Testis (tissue), 2 donors: ENCODE measurements at regions not wholly inside any gene's neighbourhood (a gene's known extent, or its start where the extent isn't known, plus 50 kb on each side); places are given as distances from the start of the nearest gene placed in this dataset.

ENCODE experiments used
- DNase-seq: peaks from one replicate; pipeline ENCODE4 v3.0.0-alpha.2; 2019
- H3K27ac ChIP-seq, 2 donors: fragments of 200-600 bp; sonication (generic); one replicate each; pipeline ENCODE4 v1.5.1; 2019
- H3K27me3 ChIP-seq: fragments of 200-600 bp; sonication (generic); one replicate; pipeline ENCODE4 v1.5.1; 2019
- H3K36me3 ChIP-seq: fragments of 200-600 bp; sonication (generic); one replicate; pipeline ENCODE4 v1.5.1; 2017; ENCODE audit warnings: low read depth; ENCODE audit errors: missing control alignments
- H3K4me1 ChIP-seq: fragments of 200-600 bp; sonication (generic); one replicate; pipeline ENCODE4 v1.5.1; 2019
- H3K4me3 ChIP-seq, 2 donors: fragments of 200-600 bp; sonication (generic); one replicate each; pipeline ENCODE4 v1.5.1; 2017 to 2019
- H3K9me3 ChIP-seq: fragments of 200-600 bp; sonication (generic); one replicate; pipeline ENCODE4 v1.5.1; 2017
- POLR2A ChIP-seq: fragments of 450-650 bp; IDR thresholded peaks from one replicate; pipeline ENCODE4 v1.6.1; 2017; ENCODE audit warnings: antibody characterized with exemption, mild to moderate bottlenecking, moderate library complexity
- WGBS, 2 donors: methylation state at CpG; one replicate each; pipeline ENCODE4 v1.1.5; 2018; 5-methylcytosine and 5-hydroxymethylcytosine counted together
- intact Hi-C: fragments of 100-400 bp; cut with DNase I; formaldehyde crosslinking; loops from one replicate; pipeline ENCODE4 v1.15.1; 2023; ENCODE audit warnings: low total_unique reads
- TF ChIP-seq, protein P1 (sequence below), 3 experiments: fragments of 450-650 bp in 2 of 3; fragments of 200-600 bp in 1 of 3; sonication (generic) in 1 of 3; IDR thresholded peaks; one replicate each; pipeline ENCODE4 v1.5.1; 2016 to 2019; ENCODE audit warnings: antibody characterized with exemption in 3 of 3, mild to moderate bottlenecking in 2 of 3, moderate library complexity in 1 of 3

DNA sequence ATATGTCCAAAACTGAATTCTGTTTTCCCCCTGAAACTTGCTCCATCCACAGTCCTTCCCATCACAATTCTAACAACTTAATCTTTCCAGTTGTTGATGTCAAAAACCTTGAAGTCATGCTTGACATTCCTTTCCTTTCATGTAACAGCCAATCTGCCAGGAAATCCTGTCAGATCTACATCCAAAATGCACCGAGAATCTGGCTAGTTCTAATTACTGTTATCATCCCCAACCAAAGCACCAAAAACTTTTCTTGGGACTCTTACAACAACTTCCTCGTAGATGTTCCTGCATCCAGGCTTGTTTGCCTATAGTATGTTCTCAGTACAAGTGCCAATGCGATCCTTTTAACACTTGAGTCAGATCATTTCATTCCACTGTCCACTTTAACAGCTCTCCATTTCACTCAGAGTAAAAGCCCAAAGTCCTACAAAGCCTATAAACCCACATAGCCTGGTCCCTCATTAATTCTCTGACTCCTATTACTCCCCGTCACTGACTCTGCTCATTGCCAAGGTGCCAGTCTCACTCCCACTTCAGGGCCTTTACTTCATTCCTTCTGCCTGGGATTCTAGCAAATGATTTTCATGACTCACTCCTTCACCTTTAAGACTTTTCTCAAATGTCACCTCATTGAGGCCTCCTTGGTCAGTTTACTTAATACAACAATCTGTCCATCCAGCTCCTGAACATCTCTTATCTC lies 493.2 kb upstream of the NFIA start:
- H3K27ac ChIP-seq = no peak overlapping the region
- no peaks in the 10 kb centered on the region for H3K4me1 ChIP-seq
- no peaks in the 10 kb centered on the region for H3K27me3 ChIP-seq
- no peak for TF ChIP-seq POLR2A
- TF ChIP-seq, protein P1, sequence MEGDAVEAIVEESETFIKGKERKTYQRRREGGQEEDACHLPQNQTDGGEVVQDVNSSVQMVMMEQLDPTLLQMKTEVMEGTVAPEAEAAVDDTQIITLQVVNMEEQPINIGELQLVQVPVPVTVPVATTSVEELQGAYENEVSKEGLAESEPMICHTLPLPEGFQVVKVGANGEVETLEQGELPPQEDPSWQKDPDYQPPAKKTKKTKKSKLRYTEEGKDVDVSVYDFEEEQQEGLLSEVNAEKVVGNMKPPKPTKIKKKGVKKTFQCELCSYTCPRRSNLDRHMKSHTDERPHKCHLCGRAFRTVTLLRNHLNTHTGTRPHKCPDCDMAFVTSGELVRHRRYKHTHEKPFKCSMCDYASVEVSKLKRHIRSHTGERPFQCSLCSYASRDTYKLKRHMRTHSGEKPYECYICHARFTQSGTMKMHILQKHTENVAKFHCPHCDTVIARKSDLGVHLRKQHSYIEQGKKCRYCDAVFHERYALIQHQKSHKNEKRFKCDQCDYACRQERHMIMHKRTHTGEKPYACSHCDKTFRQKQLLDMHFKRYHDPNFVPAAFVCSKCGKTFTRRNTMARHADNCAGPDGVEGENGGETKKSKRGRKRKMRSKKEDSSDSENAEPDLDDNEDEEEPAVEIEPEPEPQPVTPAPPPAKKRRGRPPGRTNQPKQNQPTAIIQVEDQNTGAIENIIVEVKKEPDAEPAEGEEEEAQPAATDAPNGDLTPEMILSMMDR (IDR thresholded peaks at IDR 0.05) = no peak
- no peaks in the 10 kb centered on the region for H3K9me3 ChIP-seq
- no peak overlapping the region for H3K4me3 ChIP-seq
- 69 to 73% methylated on average over 4 of the region's 4 CpGs for WGBS, 2 donors
- no peaks in the 10 kb centered on the region for H3K36me3 ChIP-seq
- DNase-seq = no peak
- intact Hi-C loops = no loop called here

DNA sequence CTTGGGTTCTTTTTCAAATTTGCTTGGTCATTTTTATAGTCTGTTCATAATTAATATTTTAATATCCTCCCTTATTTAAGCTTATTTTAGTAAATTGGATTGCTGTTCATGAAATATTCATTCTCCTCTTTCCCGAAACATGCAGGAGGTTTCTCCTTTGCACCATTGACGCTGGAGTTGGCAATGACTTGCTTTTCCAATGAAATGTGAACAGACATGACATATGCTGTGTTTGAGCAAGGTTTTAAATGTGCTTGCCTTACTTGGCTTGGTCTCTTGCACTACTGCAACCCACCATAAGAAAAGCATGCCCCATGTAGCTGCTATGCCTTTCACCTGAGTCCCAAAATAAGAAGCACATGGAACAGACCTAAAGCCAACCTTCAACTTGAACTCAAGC lies 498.0 kb upstream of the NFIA start:
- Histone ChIP-seq H3K9me3 (no peaks in the 10 kb centered on the region), H3K27me3 (no peaks in the 10 kb centered on the region), H3K4me3 (no peak overlapping the region), H3K27ac (no peak overlapping the region), H3K4me1 (no peaks in the 10 kb centered on the region), H3K36me3 (no peaks in the 10 kb centered on the region)
- intact Hi-C loops = no loop called here
- no peak for TF ChIP-seq POLR2A
- TF ChIP-seq, protein P1 (IDR thresholded peaks at IDR 0.05) = no peak
- DNase-seq = no peak
- 42 to 45% methylated on average over 2 of the region's 2 CpGs for WGBS, 2 donors

DNA sequence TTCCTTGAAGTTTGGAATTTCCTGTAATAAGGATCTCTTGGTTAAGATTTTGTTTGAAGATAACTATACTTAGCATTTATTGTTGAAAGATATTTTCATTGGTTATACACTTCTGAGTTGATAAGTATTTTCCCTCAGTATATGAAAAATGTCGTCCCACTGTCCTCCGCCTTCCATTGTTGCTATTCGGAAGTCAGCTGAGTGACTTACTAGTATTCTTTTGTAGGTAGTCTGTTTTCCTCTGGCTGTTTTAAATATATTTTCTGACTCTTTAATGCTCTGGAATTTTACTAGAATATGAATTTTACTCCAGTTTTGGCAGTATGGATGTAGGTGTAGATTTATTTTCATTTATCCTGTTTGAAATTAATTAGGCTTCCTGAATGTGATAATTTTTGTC lies 498.7 kb upstream of the NFIA start:
- no peak for DNase-seq
- TF ChIP-seq POLR2A = no peak
- TF ChIP-seq, protein P1 (IDR thresholded peaks at IDR 0.05) = no peak
- Histone ChIP-seq H3K36me3 (no peaks in the 10 kb centered on the region), H3K27me3 (no peaks in the 10 kb centered on the region), H3K9me3 (no peaks in the 10 kb centered on the region), H3K4me3 (no peak overlapping the region), H3K4me1 (no peaks in the 10 kb centered on the region), H3K27ac (no peak overlapping the region)
- WGBS, 2 donors = 89 to 99% methylated on average over 3 of the region's 3 CpGs
- intact Hi-C loops = no loop called here

DNA sequence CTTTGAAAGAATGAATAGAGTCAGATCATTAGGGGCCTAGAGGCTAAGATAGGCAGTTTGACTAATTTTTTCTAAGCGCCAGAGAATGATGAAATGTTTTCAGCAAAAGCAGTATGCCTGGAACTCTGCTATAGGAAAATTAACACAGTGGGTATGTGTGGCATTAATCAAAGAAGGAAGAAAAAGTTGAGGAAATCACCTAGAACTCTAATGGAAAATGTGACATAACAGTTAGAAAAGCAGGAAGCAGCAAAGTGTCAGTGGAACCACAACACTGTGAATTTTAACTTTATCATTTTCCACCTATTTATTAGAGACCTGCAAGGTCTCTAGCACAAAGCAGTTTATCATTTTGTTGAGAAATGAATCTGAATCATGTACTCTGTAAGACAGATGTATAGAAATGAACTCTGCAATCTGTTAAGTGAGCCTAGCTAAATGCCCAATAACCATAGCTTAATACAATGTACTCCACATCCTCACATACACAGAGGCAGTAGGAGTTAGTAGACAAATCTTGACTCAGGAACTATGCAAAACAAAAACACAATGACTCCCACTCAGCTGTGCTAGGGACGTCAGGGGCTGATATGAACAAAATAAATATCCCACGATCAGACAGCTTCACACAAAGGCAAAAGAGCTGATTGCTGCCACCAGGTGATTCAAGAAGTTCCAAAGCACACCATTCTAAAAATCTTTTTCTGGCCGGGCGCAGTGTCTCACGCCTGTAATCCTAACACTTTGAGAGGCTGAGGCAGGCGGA lies 500.7 kb upstream of the NFIA start:
- intact Hi-C loops = no loop called here
- TF ChIP-seq POLR2A = no peak
- TF ChIP-seq, protein P1 (IDR thresholded peaks at IDR 0.05) = no peak
- Histone ChIP-seq H3K9me3 (no peaks in the 10 kb centered on the region), H3K4me1 (no peaks in the 10 kb centered on the region), H3K36me3 (no peaks in the 10 kb centered on the region), H3K4me3 (no peak overlapping the region), H3K27me3 (no peaks in the 10 kb centered on the region), H3K27ac (no peak overlapping the region)
- WGBS, 2 donors = 75 to 78% methylated on average over 7 of the region's 7 CpGs
- DNase-seq = no peak

DNA sequence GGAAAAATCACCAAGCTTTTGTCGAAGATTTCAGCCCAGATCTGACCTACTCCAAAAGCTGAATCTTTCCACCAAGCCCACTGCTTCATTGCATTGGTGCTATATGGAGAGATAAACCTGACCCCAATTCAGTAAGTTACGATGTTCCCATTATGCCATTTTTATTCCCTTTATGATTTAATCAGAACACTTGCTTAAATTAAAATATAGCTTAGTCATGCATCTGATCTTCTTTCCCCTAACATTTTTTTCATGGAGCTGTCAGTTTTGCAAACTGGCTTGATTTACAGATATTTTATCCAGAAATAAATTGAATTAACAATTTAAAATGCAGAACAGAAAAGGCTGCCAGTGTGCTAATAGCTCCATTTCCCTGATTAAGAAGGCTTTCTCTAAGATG lies 503.5 kb upstream of the C1orf87 start:
- Histone ChIP-seq H3K4me1 (peaks cover 9% of the 10 kb centered on the region), H3K4me3 (no peak overlapping the region), H3K36me3 (no peaks in the 10 kb centered on the region), H3K27ac (no peak overlapping the region), H3K27me3 (no peaks in the 10 kb centered on the region), H3K9me3 (no peaks in the 10 kb centered on the region)
- 82 to 93% methylated on average over 2 of the region's 2 CpGs for WGBS, 2 donors
- intact Hi-C loops = no loop called here
- TF ChIP-seq POLR2A = no peak
- TF ChIP-seq, protein P1 (IDR thresholded peaks at IDR 0.05) = no peak
- no peak for DNase-seq
